KMS-11 (cell line): ENCODE measurements at regions not wholly inside any gene's neighbourhood (a gene's known extent, or its start where the extent isn't known, plus 50 kb on each side); places are given as distances from the start of the nearest gene placed in this dataset.
A peak's percentile ranks its signal among the peaks of the same experiment; 100 is the strongest.

Experiments used
- H2AFZ ChIP-seq: fragments of 200-600 bp; sonication (generic); 2 replicates; pipeline ENCODE4 v1.6.1; 2016; ENCODE audit warnings: antibody characterized with exemption, mixed run types, low read depth
- H3K27ac ChIP-seq: fragments of 200-600 bp; sonication (generic); 2 replicates; pipeline ENCODE4 v1.6.1; 2016; ENCODE audit warnings: mild to moderate bottlenecking, mixed run types
- H3K27me3 ChIP-seq: fragments of 200-600 bp; sonication (generic); 2 replicates; pipeline ENCODE4 v1.6.1; 2017; ENCODE audit warnings: mild to moderate bottlenecking, low read depth, mixed run types, moderate library complexity; ENCODE audit not compliant: insufficient read depth
- H3K36me3 ChIP-seq: fragments of 200-600 bp; sonication (generic); 2 replicates; pipeline ENCODE4 v1.6.1; 2017; ENCODE audit warnings: mild to moderate bottlenecking, mixed run types; ENCODE audit not compliant: insufficient read depth
- H3K4me1 ChIP-seq: fragments of 200-600 bp; sonication (generic); 2 replicates; pipeline ENCODE4 v1.6.1; 2016; ENCODE audit warnings: mild to moderate bottlenecking, low read depth, mixed run types; ENCODE audit not compliant: poor library complexity, severe bottlenecking
- H3K4me2 ChIP-seq: fragments of 200-600 bp; sonication (generic); 2 replicates; pipeline ENCODE4 v1.7.0; 2016; ENCODE audit warnings: mild to moderate bottlenecking, mixed run types
- H3K4me3 ChIP-seq: fragments of 200-600 bp; sonication (generic); IDR thresholded peaks from 2 replicates; pipeline ENCODE4 v1.6.1; 2017; ENCODE audit warnings: low read depth, low read length, mixed read lengths; ENCODE audit not compliant: insufficient read depth
- H3K79me2 ChIP-seq: fragments of 200-600 bp; sonication (generic); 2 replicates; pipeline ENCODE4 v1.6.1; 2016; ENCODE audit warnings: low read depth, mixed run types; ENCODE audit not compliant: insufficient read depth
- H3K9ac ChIP-seq: fragments of 200-600 bp; sonication (generic); 2 replicates; pipeline ENCODE4 v1.6.1; 2016; ENCODE audit warnings: mild to moderate bottlenecking, mixed run types
- H4K20me1 ChIP-seq: fragments of 200-600 bp; sonication (generic); 2 replicates; pipeline ENCODE4 v1.6.1; 2016; ENCODE audit warnings: mild to moderate bottlenecking, mixed run types; ENCODE audit not compliant: insufficient read depth
- CTCF ChIP-seq: fragments of 200-600 bp; sonication (generic); conservative IDR thresholded peaks from 2 replicates; pipeline ENCODE4 v1.6.1; 2017; ENCODE audit warnings: low read depth, mild to moderate bottlenecking, antibody characterized with exemption, low read length, moderate library complexity, mixed read lengths

DNA sequence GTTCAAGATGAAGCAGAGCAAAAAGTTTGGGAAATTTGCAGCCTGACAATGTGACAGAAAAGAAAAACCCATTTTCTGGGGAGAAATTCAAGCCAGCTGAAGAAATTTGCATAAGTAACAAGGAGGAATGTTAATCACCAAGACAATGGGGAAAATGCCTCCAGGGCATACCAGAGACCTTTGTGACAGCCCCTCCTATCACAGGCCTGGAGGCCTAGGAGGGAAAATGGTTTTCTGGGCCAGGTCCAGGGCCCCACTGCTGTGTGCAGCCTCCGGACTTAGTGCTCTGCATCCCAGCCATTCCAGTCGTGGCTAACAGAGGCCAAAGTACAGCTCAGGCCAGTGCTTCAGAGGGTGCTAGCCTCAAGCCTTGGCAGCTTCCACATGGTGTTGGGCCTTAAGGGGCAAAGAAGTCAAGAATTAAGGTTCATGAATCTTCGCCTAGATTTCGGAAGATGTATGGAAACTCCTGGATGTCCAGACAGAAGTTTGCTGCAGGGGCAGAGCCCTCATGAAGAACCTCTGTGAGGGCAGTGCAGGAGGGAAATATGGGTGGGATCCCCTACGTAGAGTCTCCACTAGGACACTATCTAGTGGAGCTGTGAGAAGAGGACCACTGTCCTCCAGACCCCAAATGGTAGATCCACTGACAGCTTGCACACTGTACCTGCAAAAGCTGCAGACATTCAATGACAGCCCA lies 314.1 kb upstream of the TRIB2 start:
- Histone ChIP-seq H3K27me3 (no peaks in the 10 kb centered on the region), H3K4me2 (no peak overlapping the region), H3K36me3 (no peaks in the 10 kb centered on the region), H4K20me1 (no peaks in the 10 kb centered on the region), H2AFZ (no peak overlapping the region), H3K9ac (no peak overlapping the region), H3K4me3 (no peak overlapping the region), H3K4me1 (no peaks in the 10 kb centered on the region), H3K79me2 (no peaks in the 10 kb centered on the region), H3K27ac (no peak overlapping the region)
- TF ChIP-seq CTCF, result no peak

GRCh38 chr2:12404497-12404896 lies 312.2 kb upstream of the TRIB2 start:
- no peak overlapping the region for H3K4me2 ChIP-seq
- TF ChIP-seq CTCF, result no peak
- H3K79me2 ChIP-seq, result no peaks in the 10 kb centered on the region
- H3K36me3 ChIP-seq, result no peaks in the 10 kb centered on the region
- H4K20me1 ChIP-seq, result no peaks in the 10 kb centered on the region
- no peak overlapping the region for H3K27ac ChIP-seq
- H3K4me1 ChIP-seq, result no peaks in the 10 kb centered on the region
- H3K27me3 ChIP-seq, result no peaks in the 10 kb centered on the region
- no peak overlapping the region for H3K4me3 ChIP-seq
- H2AFZ ChIP-seq, result no peak overlapping the region
- H3K9ac ChIP-seq, result no peak overlapping the region

- no peaks in the 10 kb centered on the region for H3K27me3 ChIP-seq
- H3K4me3 ChIP-seq, result no peak overlapping the region
- TF ChIP-seq CTCF, result no peak
- peaks cover 7% of the 10 kb centered on the region for H3K4me1 ChIP-seq
- no peak overlapping the region for H3K9ac ChIP-seq
- no peaks in the 10 kb centered on the region for H3K36me3 ChIP-seq
- H2AFZ ChIP-seq, result no peak overlapping the region
- no peaks in the 10 kb centered on the region for H3K79me2 ChIP-seq
- H3K27ac ChIP-seq, result no peak overlapping the region
- no peaks in the 10 kb centered on the region for H4K20me1 ChIP-seq
- H3K4me2 ChIP-seq, result no peak overlapping the region
Measured at GRCh38 chr2:12407160-12407559, 309.6 kb upstream of the TRIB2 start.

DNA sequence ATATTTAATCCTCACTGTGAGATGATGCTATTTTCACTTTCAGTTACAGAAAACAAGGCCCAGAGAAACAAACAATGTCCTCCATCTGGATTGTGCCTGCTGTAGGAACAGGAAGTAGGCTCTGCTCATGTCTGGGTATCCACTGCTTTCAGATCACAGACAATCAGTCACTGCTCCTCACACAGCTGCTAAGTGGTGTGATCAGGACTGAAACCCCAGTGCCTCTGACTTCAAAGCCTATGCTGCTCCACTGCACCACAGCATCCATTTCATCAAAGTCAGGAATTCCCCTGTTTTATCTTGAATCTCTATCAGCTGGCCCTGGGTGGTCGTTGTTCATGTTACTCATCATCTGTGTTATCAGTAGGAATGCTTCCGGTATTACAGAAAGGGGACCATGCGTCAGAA lies 303.8 kb upstream of the TRIB2 start:
- H3K4me3 ChIP-seq, result no peak overlapping the region
- H3K9ac ChIP-seq, result no peak overlapping the region
- no peaks in the 10 kb centered on the region for H3K79me2 ChIP-seq
- peak overlapping the region; percentile 64; the same call in 1 of the 2 replicates for H3K4me2 ChIP-seq
- peaks cover 22% of the 10 kb centered on the region for H3K4me1 ChIP-seq
- peak overlapping the region; percentile 40 for H3K27ac ChIP-seq
- no peaks in the 10 kb centered on the region for H4K20me1 ChIP-seq
- TF ChIP-seq CTCF, result no peak
- H3K27me3 ChIP-seq, result no peaks in the 10 kb centered on the region
- no peaks in the 10 kb centered on the region for H3K36me3 ChIP-seq
- peak overlapping the region; percentile 19; the same call in 1 of the 2 replicates for H2AFZ ChIP-seq
